ENCODE measurements at regions not wholly inside any gene's neighbourhood (a gene's known extent, or its start where the extent isn't known, plus 50 kb on each side); places are given as distances from the start of the nearest gene placed in this dataset.

- no peak for TF ChIP-seq CTCF (IDR thresholded peaks at IDR 0.05)
- TF ChIP-seq POLR2A (IDR thresholded peaks at IDR 0.05), result no peak
These were observed 121.8 kb upstream of the IRX5 start for GRCh38 chr16:54808890-54809289.
